Tibial nerve (tissue), 4 donors: ENCODE measurements at regions not wholly inside any gene's neighbourhood (a gene's known extent, or its start where the extent isn't known, plus 50 kb on each side); places are given as distances from the start of the nearest gene placed in this dataset.

Experiments
- DNase-seq, 2 donors: peaks; one replicate each; pipeline ENCODE4 v3.0.0-alpha.2; 2019; ENCODE audit warnings: low spot score in 2 of 2
- H3K27ac ChIP-seq, 4 donors: fragments of 200-600 bp; sonication (generic) in 3 of 4; one replicate each; pipeline ENCODE4 v1.5.1; 2017 to 2019; ENCODE audit warnings: mild to moderate bottlenecking in 1 of 4
- H3K27me3 ChIP-seq, 2 donors: fragments of 200-600 bp; sonication (generic) in 1 of 2; one replicate each; pipeline versions ENCODE4 v1.5.1 to v1.6.0; 2017 to 2019
- H3K36me3 ChIP-seq, 3 donors: fragments of 200-600 bp; sonication (generic); one replicate each; pipeline ENCODE4 v1.5.1; 2018 to 2019
- H3K4me1 ChIP-seq, 4 donors: fragments of 200-600 bp; sonication (generic) in 3 of 4; one replicate each; pipeline ENCODE4 v1.5.1; 2017 to 2019
- H3K4me3 ChIP-seq, 4 donors: fragments of 200-600 bp; sonication (generic) in 3 of 4; one replicate each; pipeline ENCODE4 v1.5.1; 2017 to 2019; ENCODE audit warnings: mild to moderate bottlenecking in 1 of 4, moderate library complexity in 1 of 4
- H3K9me3 ChIP-seq, 4 donors: fragments of 200-600 bp; sonication (generic) in 3 of 4; one replicate each; pipeline ENCODE4 v1.5.1; 2017 to 2019
- EP300 ChIP-seq, 2 donors: sonication (generic); formaldehyde crosslinking; IDR thresholded peaks; one replicate each; pipeline ENCODE4 v1.6.1; 2017; ENCODE audit warnings: antibody characterized with exemption in 2 of 2, mild to moderate bottlenecking in 1 of 2
- POLR2A ChIP-seq, 2 donors: fragments of 450-650 bp; IDR thresholded peaks; one replicate each; pipeline ENCODE4 v1.6.1; 2017; ENCODE audit warnings: antibody characterized with exemption in 2 of 2, mild to moderate bottlenecking in 2 of 2, moderate library complexity in 2 of 2
- WGBS, 2 donors: methylation state at CpG; one replicate each; pipeline ENCODE4 v1.1.5; 2018; 5-methylcytosine and 5-hydroxymethylcytosine counted together
- TF ChIP-seq, protein P1 (sequence below), 5 experiments: fragments of 200-600 bp in 3 of 5; fragments of 450-650 bp in 2 of 5; sonication (generic) in 3 of 5; IDR thresholded peaks; one replicate each; pipeline ENCODE4 v1.5.1; 2016 to 2019; ENCODE audit warnings: antibody characterized with exemption in 5 of 5, mild to moderate bottlenecking in 3 of 5, moderate library complexity in 2 of 5

DNA sequence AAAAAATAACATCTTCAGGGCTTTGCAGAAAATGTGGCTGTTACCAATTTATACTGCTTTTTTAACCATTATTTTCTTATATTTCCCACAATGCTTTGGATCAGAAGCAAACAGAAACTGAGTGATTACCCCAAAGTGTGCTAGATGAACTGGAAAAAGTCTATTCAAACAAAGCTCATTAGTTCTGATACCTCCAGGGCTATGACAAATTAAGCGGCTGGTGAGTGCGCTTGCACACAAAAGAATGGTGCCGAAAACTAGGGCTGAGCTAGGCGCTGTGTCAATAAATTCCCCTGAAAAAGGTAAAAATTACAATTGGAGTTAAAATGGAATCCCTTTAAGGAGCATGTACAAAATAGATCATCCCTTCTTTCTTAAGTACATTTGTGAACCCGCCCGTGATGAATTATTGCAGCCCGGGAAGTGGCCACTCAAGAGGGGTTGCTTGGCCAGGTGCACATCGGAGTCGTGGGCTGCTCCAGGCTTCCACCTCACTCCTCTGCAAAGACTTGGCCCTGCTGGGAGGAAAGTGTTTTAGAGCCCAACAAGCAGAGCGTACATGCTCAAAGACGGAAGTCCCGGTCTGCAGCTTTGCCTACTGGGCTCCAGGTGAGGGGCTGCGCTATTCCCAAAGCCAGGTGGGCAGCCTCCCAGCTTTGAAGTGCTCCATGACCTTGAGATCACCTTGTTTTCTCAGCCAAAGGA lies 164.0 kb upstream of the ZNF507 start:
- Histone ChIP-seq H3K9me3 (no peaks in the 10 kb centered on the region), H3K27me3 (no peaks in the 10 kb centered on the region), H3K4me3 (no peak overlapping the region), H3K4me1 (no peaks in the 10 kb centered on the region), H3K36me3 (no peaks in the 10 kb centered on the region), H3K27ac (no peak overlapping the region)
- WGBS, 2 donors, result 75 to 77% methylated on average over 13 of the region's 13 CpGs
- TF ChIP-seq POLR2A (IDR thresholded peaks at IDR 0.05) (no peak), EP300 (IDR thresholded peaks at IDR 0.05) (no peak)
- TF ChIP-seq, protein P1, sequence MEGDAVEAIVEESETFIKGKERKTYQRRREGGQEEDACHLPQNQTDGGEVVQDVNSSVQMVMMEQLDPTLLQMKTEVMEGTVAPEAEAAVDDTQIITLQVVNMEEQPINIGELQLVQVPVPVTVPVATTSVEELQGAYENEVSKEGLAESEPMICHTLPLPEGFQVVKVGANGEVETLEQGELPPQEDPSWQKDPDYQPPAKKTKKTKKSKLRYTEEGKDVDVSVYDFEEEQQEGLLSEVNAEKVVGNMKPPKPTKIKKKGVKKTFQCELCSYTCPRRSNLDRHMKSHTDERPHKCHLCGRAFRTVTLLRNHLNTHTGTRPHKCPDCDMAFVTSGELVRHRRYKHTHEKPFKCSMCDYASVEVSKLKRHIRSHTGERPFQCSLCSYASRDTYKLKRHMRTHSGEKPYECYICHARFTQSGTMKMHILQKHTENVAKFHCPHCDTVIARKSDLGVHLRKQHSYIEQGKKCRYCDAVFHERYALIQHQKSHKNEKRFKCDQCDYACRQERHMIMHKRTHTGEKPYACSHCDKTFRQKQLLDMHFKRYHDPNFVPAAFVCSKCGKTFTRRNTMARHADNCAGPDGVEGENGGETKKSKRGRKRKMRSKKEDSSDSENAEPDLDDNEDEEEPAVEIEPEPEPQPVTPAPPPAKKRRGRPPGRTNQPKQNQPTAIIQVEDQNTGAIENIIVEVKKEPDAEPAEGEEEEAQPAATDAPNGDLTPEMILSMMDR (IDR thresholded peaks at IDR 0.05), result no peak
- DNase-seq, result no peak

DNA sequence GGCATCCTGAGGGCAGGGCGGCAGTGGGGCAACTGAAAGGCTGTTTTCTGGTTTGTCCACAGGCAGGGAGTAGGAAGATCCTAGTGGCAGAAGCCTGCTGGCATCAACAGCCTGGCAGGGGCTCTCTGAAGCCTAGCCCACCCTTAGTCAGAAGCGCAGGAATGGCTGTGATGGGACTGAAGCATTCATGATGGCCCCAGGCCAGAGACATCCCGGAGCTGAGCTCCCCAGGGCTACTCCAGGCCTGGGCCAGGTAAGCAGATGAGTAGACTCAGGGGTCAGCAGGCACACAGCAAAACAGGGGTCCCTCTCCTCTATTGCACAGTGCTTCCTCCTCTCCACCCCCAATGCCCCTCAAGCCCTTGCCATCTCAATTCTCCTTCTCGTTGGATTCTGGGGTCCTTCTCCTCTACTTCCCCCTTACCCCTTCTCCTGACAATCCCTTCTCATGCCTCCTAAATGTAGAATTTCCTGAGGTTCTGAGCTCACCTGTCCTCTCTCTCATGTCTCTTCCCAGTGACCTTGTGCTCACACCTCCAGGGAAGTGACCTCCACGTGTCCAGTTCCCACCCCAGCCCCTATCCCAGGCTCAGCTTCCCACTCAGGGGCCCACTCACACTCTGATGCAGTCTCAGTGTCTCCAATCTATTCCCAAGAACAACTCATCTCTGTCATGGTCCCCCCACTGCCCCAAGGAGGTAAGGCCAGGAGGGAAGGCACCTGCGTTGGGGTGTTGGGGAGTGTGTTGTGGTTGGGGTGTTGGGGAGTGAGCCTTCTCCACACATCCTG lies 158.7 kb upstream of the ZNF507 start:
- 71 to 77% methylated on average over 6 of the region's 6 CpGs for WGBS, 2 donors
- no peak overlapping the region for H3K27ac ChIP-seq
- no peaks in the 10 kb centered on the region for H3K9me3 ChIP-seq
- no peak for TF ChIP-seq EP300 (IDR thresholded peaks at IDR 0.05)
- TF ChIP-seq, protein P1 (IDR thresholded peaks at IDR 0.05), result no peak
- TF ChIP-seq POLR2A (IDR thresholded peaks at IDR 0.05), result no peak
- H3K27me3 ChIP-seq, result no peaks in the 10 kb centered on the region
- no peak overlapping the region for H3K4me3 ChIP-seq
- DNase-seq, result no peak
- no peaks in the 10 kb centered on the region for H3K4me1 ChIP-seq
- H3K36me3 ChIP-seq, result no peaks in the 10 kb centered on the region

DNA sequence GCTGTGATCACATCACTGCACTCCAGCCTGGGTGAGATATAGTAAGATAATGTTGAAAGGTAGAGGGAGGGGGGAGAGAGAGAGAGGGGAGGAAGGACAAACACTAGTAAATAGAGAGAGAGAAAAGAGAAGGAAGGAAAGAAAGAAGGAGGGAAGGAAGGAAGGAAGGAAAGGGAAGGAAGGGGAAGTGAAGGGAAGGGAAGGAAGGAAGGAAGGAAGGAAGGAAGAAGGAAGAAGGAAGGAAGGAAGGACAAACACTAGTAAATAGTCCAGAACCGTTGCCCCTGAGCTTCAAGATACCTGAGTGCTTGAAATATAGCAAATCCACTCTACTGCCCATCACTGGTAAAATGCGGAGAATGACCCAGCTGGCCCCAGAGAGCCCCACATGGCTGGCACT lies 156.5 kb upstream of the ZNF507 start:
- Histone ChIP-seq H3K4me3 (no peak overlapping the region), H3K4me1 (no peaks in the 10 kb centered on the region), H3K27me3 (no peaks in the 10 kb centered on the region), H3K36me3 (no peaks in the 10 kb centered on the region), H3K9me3 (peaks cover 0 to 14% (median 0%) of the 10 kb centered on the region in 4 donors), H3K27ac (no peak overlapping the region)
- no peak for TF ChIP-seq POLR2A (IDR thresholded peaks at IDR 0.05)
- TF ChIP-seq EP300 (IDR thresholded peaks at IDR 0.05), result no peak
- TF ChIP-seq, protein P1 (IDR thresholded peaks at IDR 0.05), result no peak
- DNase-seq, result no peak
- WGBS, 2 donors, result 72 to 78% methylated on average over 2 of the region's 2 CpGs

DNA sequence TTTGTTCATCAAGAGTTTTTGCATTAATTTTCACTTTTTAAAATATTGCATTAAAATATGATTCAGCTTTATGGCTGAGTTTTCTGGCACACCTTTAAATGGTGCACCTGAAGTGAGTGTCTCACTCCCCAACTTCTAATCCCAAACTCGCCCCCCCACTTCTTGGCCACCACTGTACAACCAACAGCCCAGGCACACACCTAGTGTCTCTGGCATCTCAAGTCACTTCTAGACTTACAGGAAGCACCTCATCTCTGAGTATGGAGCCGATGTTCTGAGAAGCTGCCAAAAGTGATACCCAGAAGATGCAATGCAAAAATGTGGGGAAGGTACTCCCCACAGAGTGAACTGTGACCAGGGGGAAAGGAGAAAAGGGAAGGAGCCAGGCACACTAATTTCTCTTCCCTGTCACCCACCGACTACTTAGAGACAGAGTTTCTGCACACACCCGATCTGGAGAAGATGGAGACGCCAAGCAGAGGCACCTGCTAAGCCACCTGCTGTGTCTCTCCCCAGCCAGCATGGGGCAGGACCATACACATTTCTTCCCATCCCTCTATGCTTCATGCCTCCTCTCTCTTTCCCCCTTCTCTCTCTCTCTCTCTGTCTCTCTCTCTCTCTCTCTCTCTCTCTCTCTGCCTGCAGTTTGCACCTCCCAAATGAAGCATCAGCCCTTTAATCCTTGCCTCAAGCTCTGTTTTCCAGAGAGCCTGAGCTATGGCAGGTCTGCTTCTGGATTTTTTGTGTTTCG lies 155.3 kb upstream of the ZNF507 start:
- peaks cover 0 to 15% (median 0%) of the 10 kb centered on the region in 4 donors for H3K9me3 ChIP-seq
- DNase-seq, result no peak
- H3K4me3 ChIP-seq, result no peak overlapping the region
- H3K27ac ChIP-seq, result no peak overlapping the region
- no peaks in the 10 kb centered on the region for H3K27me3 ChIP-seq
- H3K4me1 ChIP-seq, result no peaks in the 10 kb centered on the region
- H3K36me3 ChIP-seq, result no peaks in the 10 kb centered on the region
- WGBS, 2 donors, result 58 to 63% methylated on average over 6 of the region's 6 CpGs
- TF ChIP-seq POLR2A (IDR thresholded peaks at IDR 0.05) (no peak), EP300 (IDR thresholded peaks at IDR 0.05) (no peak)
- TF ChIP-seq, protein P1 (IDR thresholded peaks at IDR 0.05), result no peak
